HG03575 (cell line): ENCODE measurements at regions not wholly inside any gene's neighbourhood (a gene's known extent, or its start where the extent isn't known, plus 50 kb on each side); places are given as distances from the start of the nearest gene placed in this dataset.

Experiments
- ATAC-seq: cut with Tn5 transposase; IDR thresholded peaks from one replicate; pipeline ENCODE4 v1.9.1; 2021; ENCODE audit not compliant: unreplicated experiment, insufficient number of reproducible peaks, low FRiP score; ENCODE audit errors: extremely low read depth

DNA sequence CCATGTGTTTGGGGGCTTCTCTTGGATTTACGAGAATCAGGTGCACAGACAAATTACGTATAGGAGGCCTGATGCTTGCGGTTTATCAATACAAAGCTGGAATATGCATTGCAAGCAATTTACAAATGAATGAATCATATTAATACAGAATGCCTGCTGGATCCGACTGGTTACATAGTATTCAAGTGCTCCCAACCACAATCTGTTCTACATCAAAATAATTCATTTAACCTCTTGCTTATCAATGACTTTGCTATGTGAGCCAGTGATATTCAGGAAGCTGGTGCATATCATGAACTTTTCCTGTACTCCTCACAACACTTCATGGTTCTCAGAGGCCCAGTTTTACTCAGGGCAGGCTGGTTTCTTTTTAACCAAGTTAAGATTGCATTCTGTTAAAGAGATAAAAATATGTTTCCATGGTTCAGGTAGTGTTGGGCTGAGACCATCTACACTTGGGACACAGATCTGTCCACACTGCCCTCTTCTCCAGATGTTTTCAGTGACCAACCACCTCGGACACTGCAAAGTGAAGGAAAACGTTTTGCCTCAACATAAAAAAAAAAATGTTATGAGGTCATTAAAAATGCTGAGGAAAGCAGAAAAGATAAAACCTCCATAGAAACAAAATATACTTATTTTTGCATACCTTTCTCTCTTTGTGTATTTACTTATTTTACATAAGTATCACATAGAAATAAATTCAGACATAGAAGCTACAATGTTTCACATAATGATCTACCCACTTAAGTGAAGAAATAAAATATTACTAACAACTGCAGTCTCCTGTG lies 200.1 kb upstream of the VCX3A start:
- no peak for ATAC-seq

DNA sequence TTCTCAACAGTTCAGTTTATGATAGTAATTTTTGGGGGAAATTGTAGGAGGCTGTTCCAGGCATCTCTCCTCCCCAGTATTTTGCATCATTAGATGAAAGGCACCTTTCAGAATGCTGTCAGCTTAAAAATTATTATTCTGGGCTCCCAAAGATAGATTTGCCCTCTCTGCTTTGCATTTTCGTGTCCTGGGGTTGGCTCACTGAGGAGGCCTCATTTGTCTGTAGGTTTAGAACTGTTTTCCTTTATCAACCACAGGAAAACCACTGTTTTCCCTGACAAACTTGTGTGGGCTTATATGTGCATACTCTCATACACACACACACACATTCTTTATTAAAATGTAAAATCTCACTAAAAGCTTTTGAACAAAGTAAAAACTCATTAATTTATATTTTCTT lies 197.2 kb upstream of the VCX3A start:
- ATAC-seq, result peak; percentile 69

DNA sequence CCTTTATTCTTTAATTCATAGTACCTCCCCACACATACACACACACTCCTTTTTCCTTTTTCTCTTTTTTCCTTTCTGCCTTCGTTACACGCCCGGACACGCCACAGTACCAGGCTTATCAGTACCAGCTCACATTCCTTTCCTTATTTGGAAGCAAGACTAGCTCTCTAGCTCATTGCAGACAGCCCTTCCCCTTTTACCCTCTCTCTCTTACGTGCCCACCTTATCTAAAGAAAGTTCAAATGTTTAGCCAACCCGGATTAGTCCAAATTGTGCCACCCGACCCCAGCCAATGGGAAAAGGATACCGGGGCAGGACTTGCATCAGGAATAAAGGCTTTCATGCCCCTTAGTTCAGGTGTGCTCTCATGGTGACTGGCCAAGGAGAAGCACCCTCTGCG lies 194.7 kb upstream of the VCX3A start:
- ATAC-seq, result no peak

DNA sequence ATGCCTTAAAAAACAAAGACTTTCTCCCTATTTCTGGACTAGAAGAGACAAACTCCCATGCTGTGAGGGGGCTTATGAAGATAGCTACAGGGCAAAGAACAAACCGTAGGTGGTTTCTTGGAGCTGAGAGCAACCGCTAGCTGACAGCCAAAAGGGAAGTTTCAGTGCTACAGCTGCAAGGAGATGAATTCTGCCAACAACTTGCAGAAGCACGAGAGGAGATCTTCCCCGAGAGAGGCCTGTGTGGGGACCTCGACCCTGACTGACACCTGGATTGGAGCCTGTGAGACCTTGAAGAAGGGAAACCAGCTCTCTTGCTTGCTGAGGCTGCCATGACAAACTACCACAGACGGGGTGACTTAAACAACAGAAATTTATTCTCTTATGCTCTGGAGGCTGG lies 183.8 kb upstream of the VCX3A start:
- no peak for ATAC-seq

DNA sequence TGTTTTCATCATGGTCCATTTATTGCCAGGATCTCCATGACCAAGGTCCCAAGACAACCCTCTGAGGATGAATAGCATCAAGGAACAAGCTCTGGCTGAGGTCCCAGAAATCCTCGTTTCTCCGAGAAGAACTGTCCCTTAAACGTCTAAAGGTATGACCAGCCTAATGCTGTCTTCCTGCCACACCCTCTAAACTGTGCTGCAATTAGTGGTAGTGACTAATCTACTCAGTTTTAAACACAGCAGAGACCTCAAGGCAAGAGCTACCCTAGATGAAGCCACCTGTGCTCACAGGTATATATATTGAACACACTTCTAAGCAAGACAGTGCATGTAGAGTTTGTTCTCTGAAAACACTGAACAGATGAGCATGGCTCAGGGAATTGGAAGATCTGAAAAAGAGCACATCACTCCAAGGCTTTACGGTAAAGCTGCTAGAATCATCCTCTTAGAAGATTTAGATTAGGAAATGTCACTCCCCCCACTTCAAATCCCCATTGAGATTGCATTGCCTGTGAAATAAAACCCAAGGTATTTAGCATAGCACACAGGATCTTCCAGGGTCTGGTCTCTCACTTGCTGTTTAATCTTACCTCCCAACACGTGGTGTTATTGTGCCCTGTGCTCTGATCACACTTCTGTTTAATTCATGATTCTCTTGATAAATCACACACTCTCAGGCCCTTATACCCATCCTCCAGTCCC lies 173.9 kb upstream of the VCX3A start:
- no peak for ATAC-seq

DNA sequence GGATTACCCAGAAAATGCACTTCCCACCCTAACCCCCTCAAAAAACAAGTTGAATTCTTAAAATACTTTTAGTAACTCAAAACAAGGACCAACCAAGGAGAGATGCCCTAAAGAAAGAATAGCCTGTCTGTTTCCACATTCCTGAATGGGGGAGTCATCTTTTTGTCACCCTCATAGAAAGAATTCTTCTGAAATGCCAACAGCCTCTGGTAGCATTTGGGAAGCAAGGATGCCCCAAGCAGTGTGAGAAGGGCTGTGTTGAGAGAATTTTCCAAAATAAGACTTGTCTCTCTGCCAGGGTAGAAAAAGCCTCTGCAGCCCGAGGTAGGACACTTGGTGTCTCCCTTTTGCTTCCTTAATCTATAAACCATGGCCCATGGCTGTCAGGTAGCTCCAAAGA lies 173.1 kb upstream of the VCX3A start:
- no peak for ATAC-seq

DNA sequence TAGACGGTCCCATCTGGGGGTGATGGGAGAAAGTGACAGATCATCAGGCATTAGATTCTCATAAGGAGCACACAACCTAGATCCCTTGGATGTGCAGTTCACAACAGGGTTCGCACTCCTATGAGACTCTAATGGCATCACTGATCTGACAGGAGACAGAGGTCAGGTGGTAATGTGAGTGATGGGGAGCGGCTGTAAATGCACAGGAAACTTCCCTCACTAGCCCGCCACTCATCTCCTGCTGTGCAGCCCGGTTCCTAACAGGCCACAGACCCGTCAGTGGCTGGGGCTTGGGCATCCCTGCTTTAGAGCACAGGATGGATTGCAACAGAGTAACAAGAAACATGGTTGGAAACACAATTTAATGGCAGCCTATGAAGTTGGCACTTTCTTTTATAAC lies 172.6 kb upstream of the VCX3A start:
- ATAC-seq, result no peak

DNA sequence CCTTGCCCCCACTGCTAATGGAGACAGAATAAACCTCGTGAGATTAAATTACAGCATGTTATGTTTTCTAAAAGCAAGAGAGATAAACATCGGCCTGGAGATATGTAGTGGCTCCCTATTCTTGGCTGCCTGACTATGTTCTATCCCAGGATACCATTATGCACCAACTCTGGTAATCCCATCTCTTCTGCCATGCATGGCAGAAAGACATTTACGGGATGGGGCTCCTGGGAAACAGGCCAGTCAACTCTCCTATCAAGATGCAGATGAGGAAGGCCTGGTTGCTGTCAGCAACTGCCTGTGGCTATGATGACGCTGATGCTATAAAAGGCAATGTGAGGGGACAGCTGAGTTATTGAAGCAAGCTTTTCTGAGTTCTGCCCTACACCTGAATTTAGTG lies 166.2 kb upstream of the VCX3A start:
- ATAC-seq, result no peak

DNA sequence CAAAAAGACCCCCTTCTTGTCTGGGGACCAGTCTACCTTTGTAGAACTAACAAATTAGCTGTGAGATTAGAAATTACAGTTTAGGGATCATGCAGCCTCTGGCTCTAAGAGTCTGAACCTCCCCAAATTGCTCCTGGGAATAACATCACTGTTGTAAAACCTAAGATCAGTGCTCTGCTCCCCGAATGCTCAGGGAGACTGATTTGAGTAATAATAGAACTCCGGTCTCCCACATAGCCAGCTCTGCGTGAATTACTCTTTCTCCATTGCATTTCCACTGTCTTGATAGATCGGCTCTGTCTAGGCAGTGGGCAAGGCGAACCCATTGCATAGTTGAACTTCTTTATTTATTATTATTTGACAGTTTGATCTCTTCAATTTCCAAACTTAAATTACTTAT lies 160.8 kb upstream of the VCX3A start:
- no peak for ATAC-seq

DNA sequence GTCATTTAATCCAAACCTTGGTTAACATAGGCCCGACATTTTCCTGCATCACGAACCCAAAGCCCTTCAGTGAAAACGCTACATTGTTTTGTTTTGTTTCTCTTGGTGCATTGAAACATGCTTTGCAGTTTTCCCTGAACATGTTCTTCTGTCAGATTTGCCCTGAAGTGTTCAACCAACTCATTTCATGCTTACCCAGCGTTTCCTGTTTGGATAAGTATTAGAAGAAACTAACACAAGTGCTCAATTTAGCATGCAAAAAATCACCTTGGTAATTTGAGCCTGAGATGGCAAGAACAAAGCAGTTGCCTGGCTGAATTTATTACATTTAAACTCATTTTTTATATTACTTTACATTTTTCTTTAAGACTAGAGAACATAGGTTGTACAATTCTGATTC lies 160.1 kb upstream of the VCX3A start:
- ATAC-seq, result no peak

DNA sequence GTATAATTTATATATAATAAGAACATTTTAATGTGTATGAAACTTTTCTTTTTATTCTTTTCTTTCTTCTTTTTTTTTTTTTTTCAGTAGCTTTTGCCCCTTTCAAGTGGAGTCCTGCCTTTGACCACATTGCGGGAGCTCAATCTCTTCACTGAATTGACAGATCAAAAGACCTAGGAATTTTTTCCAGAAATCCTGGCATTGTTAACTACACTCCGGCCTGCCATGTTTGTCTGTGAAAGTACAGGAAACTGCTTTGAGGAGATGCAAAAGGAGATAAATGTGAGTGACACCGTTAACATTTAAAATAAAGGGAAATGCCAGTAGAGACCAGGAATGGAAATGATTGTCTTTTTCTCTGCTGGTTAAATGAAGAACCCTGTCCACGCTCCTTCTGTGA lies 159.3 kb upstream of the VCX3A start:
- no peak for ATAC-seq

DNA sequence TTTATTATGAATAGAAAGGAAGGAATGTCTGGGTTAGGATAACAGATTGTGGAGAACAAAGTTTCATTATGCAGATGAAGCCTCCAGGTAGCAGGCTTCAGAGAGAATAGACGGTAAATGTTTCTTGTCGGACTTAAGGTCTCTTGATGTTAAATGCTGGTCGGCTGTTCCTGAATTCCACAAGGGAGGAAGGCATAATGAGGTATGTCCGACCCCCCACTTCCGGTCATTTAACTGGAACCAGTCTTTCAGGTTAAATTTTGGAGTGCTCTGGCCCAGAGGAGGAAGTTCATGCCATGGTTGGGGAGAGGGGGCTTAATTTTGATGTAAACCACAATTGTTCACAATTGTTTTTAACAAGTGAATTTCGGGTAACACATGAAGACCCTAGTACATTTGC lies 158.1 kb upstream of the VCX3A start:
- ATAC-seq, result no peak

DNA sequence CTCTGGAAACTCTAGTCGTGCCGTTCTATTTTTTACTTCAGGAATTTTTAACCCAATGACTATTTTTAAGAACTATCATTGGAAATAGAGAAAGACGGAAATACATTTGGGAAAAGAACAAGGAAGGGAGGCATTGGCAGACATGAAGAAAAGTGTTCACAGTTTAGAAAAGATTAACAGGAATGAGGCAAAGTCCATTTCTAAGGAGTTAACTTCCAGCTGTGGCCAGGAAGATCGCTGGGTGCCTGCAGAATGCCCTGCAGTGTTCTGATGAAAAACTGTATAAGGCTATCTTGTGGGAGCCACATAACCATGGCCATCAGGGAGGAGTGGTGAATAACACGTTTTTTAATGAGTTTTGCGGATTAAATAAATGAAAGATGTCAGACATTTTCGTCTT lies 150.6 kb upstream of the VCX3A start:
- no peak for ATAC-seq

DNA sequence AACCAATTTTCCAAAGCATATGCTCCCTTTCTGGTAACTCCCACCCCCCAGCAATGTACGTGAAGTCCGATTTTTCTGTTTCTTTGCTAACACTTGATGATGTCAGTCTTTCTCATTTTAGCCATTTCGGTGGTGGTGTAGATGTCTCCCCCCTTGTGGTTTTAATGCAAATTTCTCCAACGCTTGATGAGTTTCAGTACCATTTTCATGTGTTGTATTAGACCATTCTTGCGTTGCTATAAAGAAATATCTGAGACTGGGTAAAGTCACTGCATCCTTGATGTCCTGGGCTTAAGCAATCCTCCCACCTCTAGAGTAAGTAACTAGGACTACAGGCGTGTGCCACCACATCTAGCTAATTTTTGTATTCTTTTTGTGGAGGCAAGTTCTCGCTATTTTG lies 148.4 kb upstream of the VCX3A start:
- no peak for ATAC-seq

DNA sequence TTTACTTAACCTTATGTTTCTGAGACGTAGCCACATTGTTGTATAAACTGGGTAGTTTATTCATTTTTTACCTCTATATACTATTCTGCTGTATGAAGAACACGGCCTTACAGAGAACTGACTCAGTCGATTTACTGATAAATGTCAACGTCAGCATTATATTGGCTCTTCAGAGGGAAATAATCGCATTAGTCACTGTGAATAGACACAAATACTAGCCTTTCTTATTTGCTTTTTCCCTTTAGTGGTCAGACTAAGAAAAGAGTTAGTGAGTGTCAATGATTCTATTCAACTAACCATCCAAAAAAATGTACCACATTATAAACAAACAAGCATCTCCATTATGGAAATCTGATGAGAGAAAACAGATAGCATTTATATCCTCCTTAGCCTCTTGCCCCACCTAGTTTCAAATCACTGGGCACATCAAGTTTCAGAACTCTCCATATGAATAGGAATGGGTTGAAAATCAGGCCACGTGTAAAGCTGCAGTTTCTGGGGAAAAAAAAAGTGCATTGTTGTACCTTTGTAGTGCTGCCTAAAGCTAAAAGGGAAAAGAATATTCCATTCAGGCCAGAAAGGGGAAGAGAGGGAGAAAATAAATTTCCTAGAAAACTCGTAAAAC lies 146.7 kb upstream of the VCX3A start:
- ATAC-seq, result no peak

DNA sequence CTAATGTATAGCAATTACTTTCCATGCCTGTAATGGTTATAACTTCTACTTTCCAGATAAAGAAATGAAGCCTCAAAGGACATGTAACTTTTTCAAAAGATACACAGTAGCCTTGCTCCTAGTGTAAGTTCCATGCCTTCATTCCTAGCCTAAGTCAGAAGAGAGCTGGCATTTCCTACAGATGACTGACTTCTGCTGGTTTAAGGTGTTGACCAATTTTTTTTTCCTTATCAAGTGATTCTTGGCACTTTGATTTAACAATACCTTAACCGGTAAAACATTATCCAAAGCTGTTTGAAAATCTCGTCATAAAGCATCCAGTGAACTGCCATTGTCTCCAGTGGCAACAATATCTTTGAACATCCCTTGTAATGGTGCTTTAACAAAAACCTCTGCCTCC lies 145.1 kb upstream of the VCX3A start:
- ATAC-seq, result no peak

DNA sequence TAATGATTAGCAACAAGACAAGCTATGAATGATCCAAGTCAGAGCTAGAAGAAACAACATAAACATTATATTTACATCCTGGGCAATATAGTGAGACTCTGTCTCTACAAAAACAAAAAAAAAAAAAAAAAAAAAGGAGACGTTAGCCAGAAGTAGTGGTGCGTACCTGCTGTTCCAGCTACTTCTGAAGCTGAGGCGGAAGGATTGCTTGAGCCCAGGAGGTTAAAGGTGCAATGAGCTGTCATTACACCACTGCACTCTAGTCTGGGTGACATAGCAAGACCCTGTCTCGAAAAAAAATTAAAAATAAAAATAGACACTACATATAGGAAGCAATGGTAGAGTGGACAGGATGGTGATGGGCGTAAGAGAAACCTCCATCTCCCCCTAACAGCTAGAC lies 144.6 kb upstream of the VCX3A start:
- no peak for ATAC-seq

DNA sequence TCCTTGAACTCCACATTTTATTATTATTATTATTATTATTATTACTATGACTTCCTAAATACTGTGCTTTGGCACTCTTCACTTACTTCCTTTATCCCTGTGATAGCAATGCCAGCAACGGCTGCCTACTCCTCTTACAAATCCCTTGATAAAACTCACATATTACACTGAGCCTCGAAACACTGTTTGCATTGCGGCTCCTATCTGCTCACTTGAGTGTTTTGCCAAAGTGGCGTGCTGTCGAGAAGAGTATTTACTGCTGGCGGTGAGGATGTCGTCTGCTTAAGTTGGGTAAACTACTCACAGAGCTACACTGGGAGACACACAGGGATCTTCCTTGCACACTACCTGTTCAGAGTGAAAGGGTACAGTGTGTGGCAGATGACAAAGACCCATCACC lies 143.4 kb upstream of the VCX3A start:
- no peak for ATAC-seq

DNA sequence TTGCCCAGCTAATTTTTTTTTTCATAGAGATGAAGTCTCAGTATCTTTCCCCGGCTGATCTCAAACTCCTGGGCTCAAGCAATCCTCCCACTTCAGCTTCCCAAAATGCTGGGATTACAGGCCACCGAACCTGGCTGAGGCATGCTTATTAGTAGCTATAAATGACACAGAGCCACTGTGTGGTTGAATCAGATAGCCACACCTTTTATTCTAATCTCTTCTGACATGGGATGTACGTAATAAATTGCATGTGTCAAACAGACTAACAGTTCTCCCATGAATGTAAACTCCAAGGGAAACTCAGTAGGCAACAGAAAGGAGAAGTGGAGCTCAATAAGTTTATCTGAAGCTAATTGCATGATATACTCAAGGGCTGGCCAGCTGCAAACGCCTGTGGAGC lies 139.8 kb upstream of the VCX3A start:
- ATAC-seq, result no peak

DNA sequence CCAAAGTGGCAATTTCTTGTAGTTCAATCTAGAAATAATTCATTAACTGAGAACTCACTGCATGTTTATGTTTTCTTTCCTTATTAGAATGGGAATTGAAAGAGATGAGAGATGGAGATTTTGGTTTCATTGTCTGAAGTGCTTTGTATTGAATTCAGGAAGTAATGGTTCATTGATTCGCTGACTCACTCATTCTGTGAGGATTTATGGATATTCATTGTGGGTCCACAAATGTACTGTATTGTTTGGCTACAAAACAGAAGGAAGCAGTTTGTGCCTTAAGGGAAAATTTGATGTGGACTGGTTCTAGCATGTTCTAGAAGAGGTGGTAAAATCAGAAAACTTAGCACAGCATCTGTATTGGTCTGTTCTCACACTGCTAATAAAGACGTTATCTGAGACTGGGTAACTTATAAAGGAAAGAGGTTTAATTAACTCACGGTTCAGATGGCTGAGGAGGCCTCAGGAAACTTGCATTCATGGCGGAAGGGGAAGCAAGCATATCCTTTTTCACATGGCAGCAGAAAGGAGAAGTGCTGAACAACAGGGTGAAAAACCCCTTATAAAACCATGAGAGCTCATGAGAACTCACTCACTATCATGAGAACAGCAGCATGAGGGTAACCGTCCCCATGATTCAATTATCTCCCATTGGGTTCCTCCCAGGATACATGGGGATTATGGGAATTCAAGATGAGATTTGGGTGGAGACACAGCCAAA lies 132.3 kb upstream of the VCX3A start:
- ATAC-seq, result no peak
